UCSD-AML1 (cell line): ENCODE measurements at regions not wholly inside any gene's neighbourhood (a gene's known extent, or its start where the extent isn't known, plus 50 kb on each side); places are given as distances from the start of the nearest gene placed in this dataset.

ENCODE experiments used
- DNase-seq: peaks from one replicate; lab custom pipeline; 2025; ENCODE audit not compliant: unreplicated experiment; lab: John Stamatoyannopoulos, UW

DNA sequence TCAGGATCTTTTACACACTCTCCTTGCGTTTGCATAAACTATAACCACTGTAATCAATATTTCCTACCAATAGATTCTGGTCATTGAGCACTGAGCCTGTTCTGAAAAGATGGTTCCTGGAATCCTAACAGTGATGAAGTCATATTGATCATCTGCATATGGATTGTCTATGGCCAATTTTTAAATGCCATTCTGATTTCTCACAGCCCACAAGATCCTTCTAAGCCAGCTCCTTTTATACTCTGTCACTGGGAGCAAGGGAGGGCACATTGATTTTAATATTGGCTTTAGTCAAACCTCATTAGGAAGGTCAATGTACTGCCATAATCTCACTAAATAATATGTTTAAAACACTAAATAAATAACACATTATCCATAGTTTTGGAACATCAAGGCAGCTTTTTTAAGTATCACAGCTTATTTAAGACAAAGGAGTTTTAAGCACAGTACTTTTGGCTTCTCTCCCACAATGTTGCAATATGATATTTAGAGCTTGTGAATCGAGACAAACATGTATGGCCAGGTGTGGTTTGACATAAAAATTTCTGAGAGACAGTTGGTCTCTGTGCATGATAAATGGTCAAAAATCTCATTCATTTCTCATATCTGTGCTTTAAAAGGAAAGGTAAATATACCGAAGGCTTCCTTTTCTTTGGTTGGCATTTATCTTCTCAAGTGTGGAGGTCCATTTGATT, 267.3 kb downstream of the MTX2 start:
- no peak for DNase-seq

GRCh38 chr2:176537932-176538331, 268.7 kb downstream of the MTX2 start:
- no peak for DNase-seq

DNA sequence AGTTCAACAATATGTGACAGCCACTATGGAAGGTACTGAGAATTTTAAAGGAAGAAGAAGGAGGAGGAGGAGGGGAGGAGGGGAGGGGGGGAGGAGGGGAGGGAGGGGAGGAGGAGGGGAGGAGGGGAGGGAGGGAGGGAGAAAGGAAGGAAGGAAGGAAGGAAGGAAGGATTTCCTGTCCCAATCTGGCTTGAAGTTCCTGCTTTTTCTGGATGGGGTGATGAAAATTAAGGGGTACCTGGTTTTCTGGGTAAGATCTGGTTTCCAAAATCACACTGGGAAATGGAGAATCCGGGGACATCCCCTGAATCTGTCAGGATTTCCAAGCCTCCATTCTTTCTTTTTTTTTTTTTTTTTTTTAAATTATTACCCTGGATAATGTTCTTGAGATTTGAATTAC, 271.8 kb downstream of the MTX2 start:
- no peak for DNase-seq

DNA sequence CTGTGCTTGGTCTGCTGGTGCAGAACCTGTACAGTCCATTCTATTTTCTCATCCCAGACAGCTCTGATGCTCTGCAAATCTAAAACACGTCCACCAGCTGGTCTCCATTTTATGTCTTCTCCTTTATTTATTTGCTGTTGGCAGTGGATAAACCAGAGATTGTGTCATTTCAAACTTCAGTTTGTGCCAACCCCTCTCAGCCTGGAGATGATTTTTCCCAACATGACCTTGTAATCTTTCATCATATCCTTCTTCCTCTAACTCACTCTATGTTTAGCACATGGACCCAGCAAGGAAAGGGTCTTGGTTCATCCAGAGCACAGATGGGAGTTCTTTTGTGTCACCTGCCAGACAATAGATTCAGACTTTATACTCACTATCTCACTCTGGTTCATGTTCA, 273.2 kb downstream of the MTX2 start:
- no peak for DNase-seq

GRCh38 chr2:176544557-176544956, 275.3 kb downstream of the MTX2 start:
- no peak for DNase-seq

- no peak for DNase-seq
These were observed 276.0 kb downstream of the MTX2 start for GRCh38 chr2:176544991-176545956.

GRCh38 chr2:176546550-176546949, 277.3 kb downstream of the MTX2 start:
- no peak for DNase-seq

- no peak for DNase-seq
These were observed 283.4 kb downstream of the MTX2 start for GRCh38 chr2:176552501-176553135.

DNA sequence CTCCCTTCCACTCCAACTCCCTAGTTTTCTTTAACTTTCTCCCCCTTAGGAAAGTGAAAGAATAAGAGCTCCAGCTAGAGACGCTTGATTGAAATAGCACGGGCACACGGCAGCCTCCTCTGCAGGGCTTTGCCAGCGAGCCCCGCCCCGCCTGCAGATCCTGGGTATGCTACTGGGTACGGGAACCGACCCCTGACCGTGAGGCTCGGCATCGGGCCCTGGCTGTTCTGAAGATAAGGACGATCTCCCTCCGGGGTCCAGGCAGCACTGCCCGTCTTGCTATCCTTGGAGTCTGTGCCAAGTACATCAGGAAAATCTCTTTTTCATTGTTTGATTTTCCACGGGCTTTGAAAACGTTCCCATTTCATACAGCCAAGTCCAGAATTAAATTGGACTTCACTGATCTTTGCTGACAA, 284.5 kb downstream of the MTX2 start:
- peak; percentile 47 for DNase-seq

DNA sequence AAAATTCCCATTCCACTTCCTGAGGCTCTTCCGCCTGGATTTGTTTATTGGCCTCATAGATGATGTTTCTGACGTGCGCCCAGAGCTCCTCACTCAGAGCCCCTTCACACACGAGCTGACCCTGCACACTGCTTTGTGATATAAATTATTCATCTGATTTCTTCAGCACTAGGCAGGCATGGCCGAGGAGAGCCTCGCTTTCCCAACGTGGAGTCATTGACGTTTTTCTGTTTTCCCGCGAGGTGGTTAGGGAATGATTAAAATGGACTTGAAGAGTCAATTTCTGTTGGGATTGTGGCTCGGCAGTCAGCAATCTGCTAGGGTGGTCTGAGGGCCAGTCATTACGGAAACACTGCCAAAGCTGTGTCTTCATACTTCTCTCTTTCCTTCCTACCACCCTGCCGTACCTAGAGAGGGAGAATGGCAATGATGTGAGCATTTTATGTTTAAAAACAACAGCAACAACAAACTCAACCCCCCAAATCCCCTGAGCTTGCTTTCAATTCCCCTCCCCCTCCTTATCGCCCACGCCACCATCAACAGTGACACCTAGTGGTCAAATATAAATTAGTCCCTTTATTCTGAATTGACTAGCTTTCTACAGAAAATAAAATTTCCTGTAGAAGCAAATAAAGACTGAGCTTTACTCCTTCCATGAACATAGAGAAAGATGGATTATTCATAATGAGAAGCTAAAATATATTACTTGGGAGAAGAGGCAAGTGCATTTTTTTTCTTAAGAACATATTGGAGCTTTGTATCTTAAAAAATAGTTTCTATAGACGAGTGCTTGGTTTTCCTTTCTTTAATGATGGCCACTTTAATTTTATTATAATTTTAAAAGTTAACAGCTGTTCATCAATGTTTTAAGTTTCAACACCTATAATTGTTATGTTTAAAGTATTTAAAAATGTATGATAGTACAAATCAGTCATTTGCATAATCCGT, 285.1 kb downstream of the MTX2 start:
- peak; percentile 48 for DNase-seq

GRCh38 chr2:176555112-176555511, 285.9 kb downstream of the MTX2 start:
- DNase-seq = no peak

DNA sequence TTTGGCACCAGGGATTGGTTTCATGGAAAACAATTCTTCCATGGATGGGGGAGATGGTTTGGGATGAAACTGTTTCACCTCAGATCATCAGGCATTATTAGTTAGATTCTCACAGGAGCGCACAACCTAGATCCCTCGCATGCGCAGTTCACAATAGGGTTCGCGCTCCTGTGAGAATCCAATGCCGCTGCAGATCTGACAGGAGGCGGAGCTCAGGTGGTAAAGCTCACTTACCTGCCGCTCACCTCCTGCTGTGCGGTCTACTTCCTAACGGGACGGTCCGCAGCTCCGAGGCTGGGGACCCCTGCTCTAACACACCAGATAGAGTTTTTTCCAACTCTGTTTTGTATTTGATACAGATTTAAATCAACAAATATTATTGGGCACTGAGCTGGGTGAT, 286.5 kb downstream of the MTX2 start:
- no peak for DNase-seq

- no peak for DNase-seq
These were observed 287.1 kb downstream of the MTX2 start for GRCh38 chr2:176556373-176556772.

DNA sequence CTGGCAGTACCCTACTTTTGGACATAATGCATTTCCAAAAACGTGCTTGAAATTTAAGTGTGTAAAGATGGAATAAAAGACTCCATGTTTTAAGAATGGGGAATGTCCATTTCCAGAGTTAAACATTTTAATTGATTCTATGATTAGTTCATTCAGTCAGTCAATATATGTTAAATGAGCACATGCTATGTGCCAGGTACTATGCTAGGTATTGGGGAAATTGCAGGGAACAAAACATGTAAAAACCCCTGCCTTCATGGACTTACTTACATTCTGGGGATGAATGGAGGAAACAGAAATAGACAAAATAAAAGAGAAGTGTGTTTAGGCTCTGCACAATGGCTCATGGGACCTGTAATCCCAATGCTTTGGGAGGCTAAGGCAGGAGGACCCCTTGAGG, 288.6 kb downstream of the MTX2 start:
- DNase-seq = no peak

DNA sequence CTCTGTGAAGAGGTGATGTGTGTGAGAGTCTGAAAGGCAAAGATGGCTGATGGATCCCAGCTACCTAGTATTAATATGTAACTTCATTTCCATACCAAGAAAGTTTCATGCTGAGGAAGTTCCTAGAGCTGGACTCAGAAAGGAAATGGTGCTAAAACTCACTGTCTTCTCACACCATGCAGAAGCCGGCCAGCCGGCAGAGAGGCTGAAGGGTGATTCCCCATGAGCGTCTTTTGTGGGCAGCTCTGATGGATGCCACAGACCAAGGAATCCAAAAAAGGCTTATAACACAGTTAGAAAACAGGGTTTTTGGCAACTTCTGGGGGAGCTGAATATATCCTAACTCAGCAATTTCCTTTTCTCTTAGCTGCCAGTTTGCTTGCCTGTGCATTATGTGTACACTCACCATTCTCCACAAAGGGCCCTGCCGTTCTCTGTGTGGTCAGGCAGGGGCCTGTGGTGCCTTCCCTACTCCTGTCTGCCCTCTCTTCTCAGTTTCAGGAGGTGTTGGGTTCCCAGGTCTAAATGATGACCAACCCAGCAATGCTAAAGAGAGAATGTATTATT, 289.4 kb downstream of the MTX2 start:
- DNase-seq = no peak

DNA sequence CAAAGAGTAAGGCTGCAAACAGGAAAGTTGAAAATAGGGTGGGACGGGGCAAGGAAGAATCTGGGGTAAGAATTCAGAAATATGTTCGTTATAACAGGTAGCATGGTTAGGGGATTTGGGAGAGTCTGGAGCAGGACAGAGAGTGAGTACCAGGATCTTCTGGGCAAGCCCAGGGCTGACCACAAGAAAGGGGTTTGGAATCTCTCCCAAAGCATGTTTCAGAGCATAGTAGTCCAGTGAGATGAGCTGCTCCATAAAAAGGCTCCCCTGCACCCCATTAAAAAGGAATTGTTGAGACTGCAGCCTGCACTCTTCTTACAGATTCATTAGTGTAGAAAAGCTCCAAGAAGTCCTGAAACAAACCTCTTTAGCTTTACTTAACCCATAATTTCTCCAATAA, 291.1 kb downstream of the MTX2 start:
- no peak for DNase-seq

- DNase-seq = no peak
These were observed 292.5 kb downstream of the MTX2 start for GRCh38 chr2:176561706-176562105.

- DNase-seq = no peak
These were observed 293.3 kb downstream of the MTX2 start for GRCh38 chr2:176562359-176563078.

DNA sequence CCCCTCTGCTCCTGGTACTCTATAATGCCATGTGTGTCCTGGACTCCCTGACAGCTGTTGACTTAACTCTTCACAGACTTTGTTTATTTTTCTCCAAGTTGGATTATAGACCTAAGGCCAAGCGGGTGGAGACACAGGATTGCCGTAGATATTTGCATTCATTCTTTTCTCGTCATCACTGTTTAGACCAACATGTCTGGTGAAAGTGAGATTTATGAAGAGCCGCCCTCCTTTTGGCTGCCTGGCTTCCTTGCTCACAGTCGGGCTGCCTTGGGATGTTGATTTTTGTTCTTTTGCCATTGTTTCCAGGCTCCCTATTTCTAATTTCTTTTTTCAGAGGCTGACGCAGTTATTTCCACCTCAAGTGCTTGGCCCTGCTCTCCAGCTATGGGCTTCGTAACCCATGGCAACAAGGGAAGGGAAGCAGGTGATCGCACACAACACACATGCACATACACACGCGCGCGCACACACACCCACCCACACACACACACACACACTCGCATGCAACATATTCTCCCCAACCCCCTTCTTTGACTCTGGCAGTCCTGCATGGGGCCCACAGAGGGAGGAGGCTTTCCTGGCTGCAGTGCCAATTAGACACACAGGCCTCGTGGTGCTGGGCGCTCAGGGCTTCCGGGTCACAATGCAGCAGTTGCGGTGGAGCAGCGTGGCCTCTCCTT, 296.5 kb downstream of the MTX2 start:
- no peak for DNase-seq
